Islet of Langerhans (tissue), 1 donor: ENCODE measurements at regions not wholly inside any gene's neighbourhood (a gene's known extent, or its start where the extent isn't known, plus 50 kb on each side); places are given as distances from the start of the nearest gene placed in this dataset.
"Not testable (repeated sequence)": the region's sequence is repeated elsewhere in the genome, so short reads cannot be mapped to it uniquely, and the experiment has no call there.

Experiments used
- FAIRE-seq: peaks from one replicate; lab custom pipeline; 2011; peaks lifted over from hg19 to GRCh38; lab: Jason Lieb, UNC

DNA sequence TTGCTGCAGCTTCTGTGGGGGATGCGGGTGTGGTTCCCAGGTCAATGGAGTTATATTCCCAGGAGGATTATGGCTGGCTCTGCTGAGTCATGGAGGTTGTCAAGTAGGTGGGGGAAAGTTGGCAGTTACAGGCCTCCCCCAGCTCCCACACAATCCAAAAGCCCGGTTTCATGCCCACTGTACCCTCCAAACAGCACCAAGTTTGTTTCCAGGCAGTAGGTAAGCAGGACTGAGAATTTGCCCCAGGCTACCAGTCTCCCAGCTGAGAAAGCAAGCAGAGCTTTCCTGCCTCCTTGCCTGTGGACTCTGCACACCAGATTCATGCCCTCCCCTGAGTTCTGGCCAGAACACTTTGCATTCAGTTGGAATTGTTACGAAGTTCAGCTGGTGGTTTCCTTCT lies 578.2 kb downstream of the MEI4 start:
- no peak for FAIRE-seq

DNA sequence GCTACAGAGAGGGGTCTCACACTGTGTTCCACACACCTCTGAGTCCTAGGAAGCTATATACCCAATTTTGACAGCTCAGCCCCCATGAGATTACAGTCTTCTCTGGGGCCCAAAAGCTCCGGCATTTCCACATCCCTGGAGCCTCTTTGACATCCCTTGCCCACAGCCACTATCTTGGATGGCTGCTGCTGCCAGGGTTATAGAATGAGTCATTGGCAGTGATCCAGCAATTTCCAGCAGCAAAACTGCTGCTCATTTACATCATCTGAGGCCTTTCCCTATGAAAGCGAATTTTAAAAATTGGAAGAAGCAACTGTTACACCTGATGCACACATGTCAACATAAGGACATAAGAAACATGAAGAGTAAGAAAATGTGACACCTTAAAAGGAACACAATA lies 590.7 kb downstream of the MEI4 start:
- FAIRE-seq = no peak

DNA sequence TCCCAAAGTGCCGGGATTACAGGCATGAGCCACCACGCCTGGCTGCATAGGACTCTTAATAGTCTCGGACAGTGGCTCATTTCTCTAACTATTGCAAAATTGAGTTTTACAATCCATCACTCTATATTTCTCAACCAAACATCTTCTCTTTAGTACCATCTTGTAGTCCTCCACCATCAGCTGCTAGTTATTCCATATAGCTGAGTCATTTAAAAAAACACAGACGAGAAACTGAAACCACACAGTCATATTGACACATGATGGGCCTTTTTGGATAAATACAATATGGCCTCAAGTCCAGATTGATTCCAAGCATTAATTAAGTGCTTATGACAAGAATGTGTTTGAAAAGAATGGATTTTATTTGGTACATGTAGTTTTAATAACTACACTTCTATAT lies 599.1 kb downstream of the MEI4 start:
- no peak for FAIRE-seq

DNA sequence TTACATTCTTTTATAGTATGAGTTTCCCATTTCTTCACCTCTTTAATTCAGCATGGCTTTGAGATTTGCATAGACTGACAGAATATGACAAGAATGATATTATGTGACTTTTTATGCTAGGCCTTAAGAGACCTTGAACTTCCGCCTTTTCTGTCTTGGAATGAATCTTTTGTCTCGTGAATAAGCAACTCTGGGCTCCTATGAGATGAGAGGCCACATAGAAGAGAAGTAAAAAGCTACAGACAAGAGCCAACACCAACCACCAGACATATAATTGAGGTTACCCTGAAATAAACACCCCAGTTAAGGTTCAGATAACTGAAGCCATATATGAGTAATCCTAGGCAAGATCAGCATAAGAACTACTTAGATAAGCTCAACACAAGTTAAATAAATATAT lies 600.8 kb downstream of the MEI4 start:
- FAIRE-seq = no peak

DNA sequence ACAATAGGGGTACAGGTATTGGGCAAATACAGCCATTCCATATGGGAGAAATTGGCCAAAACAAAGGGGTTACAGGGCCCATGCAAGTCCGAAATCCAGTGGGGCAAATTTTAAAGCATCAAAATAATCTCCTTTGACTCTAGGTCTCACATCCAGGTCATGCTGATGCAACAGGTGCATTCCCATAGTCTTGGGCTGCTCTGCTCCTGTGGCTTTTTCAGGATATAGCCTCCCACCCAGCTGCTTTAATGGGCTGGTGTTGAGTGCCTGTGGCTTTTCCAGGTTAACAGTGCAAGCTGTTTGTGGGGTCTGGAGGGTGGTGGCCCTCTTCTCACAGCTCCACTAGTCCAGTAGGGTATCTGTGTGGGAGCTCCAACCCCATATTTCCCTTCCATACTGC lies 607.1 kb downstream of the MEI4 start:
- FAIRE-seq = no peak

DNA sequence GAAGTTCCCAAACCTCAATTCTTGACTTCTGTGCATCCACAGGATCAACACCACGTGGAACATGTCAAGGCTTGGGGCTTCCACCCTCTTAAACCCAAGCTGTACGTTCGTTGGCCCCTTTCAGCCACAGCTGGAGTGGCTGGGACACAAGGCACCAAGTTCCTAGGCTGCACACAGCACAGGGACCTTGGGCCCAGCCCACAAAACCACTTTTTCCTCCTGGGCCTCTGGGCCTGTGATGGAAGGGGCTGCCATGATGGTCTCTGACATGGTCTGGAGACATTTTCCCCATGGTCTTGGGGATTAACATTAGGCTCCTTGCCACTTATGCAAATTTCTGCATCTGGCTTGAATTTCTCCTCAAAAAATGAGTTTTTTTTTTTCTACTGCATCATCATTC lies 606.9 kb upstream of the IRAK1BP1 start:
- FAIRE-seq = not testable (repeated sequence)

DNA sequence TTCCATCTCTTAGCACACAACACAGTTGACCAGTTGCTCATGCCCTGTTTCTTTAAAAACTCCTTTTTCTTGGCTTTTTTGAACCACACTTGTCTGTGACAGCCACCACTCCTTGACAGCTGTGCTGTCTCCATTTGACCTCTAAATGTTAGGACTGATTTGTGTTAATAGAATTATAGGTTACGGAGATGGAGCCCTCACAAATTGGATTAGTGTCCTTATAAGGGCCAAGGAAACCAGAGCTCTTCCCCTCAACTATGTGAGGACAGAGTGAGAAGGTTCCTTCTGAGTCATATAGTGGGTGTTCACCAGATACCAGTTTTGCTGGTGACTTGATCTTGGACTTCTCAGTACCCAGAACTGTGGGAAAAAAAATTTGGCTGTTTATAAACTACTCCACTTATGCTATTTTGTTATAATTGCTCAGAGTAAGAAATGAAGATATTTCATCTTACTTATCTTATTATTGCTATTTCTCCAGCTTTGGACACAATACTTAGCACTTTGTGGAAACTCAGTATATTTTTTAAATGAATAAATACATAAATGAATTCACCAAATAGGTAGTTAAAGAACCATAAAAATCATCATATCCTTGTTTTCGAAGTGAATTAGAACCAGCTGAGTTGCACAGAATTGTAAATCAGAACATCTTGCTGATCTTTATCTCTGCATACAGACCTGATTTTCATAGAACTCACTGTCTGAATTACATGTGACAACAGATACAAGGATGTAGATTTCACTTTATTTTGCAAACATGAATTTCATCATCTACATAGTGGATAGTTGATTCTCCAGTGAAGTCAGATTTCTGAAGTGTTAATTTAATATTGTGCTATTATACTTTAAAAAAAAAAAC lies 598.5 kb upstream of the IRAK1BP1 start:
- FAIRE-seq = no peak

DNA sequence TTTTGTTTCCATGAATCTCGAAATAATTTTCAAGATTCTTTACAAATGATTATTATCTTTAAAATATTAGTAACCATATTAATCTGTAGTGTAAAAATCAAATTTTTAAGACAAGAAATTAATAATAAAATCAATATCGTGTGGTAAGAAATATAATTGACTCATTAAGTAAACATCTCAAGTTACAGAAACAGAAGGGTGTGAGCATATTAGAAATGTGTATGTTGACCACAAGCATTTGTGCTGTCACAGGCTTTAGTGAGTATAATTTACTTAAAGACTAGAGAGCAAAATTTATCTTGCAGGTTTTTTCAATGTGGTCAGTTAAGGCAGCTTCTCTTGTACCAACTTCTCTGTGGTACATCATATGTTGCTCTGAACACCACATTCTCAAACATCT lies 566.5 kb upstream of the IRAK1BP1 start:
- FAIRE-seq = no peak

DNA sequence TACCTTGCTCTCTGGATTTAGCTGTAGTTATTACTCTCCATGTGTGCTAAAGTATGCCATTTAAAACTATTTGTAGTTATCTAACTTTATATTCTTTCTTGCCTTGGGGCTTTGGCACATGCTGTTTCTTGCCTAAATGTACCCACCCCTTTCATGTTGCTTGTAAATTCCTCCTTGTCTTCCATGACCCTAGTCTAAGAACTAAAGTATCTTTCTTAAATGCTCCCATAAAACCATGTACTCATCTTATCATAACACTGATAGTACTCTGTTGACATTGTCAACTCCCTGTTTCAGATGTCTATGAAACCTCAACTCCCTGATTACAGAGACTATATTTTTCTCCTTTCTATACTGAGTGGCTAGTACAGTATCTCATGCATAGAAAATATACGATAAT lies 564.9 kb upstream of the IRAK1BP1 start:
- no peak for FAIRE-seq

DNA sequence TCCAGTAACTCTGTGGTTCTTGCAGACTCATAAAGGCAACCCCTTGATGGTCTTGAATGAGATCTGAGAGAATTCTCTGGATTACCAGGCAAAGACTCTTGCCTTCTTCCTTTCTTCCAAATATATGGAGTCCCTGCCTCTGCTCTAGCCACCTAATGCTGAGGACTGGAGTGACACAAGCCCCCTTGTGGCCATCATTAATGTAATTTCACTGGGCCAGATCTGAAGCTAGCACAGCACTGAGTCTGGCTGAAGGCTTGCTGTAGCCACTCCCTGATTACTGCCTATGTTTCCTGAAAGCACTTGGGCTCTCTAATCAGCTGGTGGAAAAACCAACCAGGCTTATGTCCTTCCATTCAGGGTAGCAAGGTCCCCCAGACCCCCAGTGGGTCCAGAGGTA lies 559.3 kb upstream of the IRAK1BP1 start:
- FAIRE-seq = no peak

DNA sequence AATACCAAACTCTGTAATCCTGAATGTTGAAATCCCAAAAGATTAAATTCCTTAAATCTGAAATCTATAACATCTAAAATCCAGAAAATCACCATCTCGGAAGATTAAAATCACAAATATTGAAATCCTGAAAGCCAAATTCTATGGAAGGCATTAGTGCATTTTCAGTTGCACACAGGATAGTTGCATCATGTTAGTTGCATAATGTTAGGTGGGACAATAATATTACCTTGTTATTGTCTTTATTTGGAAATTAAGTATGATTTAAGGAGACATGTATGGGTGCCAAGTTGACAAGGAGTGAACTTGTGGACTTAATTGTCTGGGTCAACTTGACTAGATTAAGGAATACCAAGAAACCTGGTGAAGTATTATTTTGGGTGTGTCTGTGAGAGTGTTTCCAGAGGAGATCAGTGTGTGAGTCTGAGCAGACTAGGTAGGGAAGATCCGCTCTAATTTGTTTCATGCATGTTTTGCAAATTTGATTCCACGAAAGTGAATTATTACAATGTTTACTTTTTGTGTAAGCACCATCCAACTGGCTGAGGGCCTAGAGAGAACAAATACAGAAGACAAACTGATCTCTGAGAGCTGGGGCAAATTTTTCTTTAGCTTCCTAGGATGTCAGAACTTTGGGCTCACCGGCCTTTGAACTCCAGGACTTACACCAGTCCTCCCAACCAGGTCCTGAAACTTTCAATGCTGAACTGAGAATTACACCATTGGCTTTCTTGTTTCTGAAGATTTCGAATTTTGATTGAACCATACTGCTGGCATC lies 545.1 kb upstream of the IRAK1BP1 start:
- FAIRE-seq = no peak

DNA sequence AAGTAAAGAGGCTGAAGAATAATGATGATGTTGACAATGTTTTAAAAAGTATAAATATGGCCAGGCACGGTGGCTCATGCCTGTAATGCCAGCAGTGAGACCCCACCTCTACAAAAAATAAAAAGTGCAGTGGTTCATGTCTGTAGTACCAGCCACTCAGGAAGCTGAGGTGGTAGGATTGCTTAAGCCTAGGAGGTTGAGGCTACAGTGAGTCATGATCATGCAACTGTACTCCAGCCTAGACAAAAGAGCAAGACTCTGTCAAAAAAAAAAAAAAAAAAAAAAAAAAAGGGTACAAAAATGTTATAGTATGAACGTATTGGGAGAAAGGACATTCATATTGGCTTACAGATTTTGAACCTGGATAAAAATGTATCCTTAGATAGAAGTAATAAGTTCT lies 543.1 kb upstream of the IRAK1BP1 start:
- FAIRE-seq = no peak

DNA sequence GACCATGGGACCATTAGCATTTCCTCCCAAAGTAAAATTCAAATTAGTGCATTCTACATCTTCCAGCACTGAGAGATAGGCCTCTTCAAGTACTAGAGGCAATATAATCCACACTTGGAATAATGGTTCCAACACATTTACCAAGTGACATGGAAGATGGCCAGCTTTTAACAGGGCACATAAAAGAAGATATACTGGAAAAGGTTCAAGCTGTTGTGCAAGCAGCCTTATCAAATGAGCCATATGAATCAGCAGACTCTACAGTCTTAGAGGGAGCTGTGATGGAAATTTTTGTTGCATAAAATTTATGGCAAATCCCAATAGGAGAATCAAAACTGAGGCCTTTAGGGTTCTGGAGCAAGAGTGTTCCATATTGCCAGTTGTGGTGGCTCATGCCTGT lies 526.6 kb upstream of the IRAK1BP1 start:
- FAIRE-seq = no peak

DNA sequence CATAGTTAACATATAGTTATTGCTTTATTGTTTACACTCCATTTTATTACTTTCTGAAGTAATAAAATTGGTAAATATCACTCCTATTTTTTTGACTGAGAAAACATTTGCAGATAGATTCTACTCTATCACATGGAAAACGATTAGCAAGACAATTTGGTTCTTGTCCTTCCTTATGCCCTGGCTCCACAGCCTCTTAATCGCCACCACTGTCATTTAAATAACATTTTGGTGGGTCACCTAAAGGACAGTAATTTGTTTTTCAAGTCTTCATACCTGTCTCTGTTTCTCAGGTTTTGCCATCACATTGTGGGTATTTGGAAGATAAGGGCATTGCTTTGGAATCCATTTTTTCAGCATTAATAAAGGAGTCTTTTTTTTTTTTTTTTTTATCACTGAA lies 521.5 kb upstream of the IRAK1BP1 start:
- FAIRE-seq = no peak

DNA sequence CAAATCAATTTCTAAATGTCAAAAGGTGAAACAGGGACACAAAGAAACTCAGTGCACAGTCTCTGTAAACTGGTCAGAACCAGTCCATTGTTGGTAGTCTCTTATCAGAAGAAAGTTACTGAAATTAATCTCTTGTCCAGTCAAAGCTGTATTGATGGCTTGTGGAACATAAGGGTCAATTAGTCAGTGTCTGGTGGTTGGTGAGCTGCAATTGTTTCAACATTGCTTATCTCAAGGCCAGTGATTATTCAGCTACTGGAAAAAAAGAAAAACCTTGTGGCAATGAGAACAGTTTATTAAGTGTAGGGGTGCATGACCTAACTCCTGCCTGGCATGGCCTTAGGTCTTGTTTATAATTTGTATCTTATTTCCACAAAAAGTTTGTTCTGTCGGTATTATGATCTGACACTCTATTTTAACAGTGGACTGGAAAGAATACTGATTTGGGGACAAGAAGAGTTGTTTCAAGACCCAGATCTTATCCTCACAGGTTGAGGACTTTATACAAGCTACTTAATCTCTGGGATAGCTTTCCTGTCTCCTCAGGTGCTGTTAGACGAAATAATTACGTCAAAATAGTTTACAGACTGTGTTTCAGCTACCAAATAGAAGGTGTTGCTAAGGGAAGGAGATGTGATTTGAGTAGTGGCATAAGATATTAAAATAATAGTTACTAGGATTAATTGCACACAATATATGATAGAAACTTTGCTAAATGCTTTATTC lies 520.0 kb upstream of the IRAK1BP1 start:
- no peak for FAIRE-seq

DNA sequence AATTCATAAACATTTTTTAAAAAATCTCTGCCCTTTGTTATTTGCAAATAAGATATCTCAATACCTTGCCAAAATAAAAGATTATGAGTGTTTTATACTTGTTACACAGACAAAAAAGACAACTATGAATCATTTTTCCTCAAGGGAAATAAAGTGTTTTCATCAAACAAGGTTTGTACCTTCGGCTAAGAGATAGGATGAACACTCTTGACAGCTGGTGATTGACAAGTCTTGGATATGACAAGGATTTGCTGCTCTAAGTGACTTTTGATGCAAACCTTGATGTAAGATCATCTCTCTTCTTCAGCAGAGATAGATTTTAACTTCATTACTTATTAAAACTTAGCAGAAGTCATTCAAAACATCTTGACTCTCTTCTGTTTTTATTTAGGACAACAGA lies 514.3 kb upstream of the IRAK1BP1 start:
- no peak for FAIRE-seq

DNA sequence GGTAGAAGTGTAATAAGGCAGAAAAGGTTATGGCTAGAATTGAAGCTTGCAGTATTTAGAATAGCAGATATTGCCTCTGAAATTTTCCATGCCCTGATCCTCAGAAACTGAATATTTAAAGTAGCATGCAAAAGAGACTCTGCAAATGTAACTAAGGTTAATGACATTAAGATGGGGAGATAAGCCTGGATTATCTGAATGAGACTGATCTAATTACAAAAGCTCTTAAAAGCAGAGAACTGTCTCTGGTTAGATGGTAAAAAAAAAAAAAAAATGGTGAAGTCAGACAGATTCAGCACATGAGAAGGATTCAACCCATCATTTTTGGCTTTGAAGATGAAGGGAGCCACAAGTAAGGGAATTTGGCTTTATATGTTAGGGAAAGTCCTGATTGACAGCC lies 503.7 kb upstream of the IRAK1BP1 start:
- FAIRE-seq = no peak

DNA sequence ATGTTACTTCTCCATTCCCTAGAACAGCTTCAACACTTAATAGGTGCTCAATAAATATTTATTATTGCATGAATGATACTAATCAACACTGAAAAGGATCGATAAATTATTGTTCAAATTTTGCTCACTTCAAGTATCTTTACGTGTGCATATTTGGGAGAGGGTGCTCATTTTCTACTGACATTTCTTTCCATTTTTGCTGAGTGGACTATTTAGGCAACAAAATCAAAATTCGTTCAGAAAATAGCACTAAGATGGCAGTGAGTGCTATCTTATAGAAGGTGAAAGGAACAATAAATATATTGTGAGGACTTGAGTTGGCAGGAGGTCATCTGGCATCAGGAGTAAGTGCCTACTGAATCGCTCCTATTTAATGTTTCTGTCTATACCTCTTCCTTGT lies 501.9 kb upstream of the IRAK1BP1 start:
- FAIRE-seq = no peak

DNA sequence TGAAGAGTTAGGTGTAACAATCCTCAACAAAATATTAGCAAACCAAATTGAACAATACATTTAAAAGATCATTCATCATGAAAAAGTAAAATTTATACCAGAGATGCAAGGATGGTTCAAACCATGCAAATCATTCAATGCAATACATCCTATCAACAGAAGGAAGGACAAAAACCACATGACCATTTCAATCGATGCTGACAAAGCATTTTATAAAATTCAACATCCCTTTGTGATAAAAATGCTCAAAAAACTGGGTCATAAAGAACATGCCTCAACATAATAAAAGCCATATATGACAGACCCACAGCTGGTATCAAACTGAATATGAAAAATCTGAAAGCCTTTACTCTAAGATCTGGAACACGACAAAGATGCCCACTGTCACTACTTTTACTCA lies 490.3 kb upstream of the IRAK1BP1 start:
- FAIRE-seq = no peak

DNA sequence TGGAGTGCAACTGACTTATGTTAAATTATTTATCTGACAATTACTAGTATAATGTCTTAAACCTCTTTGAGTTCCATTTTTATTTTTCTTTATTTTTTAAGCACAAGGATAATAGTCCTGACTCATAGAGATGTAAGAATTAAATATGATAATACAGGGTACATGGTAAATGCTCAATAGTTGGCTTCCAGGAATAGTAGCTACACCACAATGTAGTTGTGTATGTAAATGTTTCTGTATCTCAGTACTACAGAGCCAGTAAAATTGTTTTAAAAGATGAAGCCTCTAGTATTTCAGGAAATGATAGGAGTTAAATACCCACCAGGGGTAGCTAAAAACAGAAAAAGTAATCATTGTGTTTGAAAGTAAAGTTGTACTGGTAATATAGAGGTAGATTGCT lies 487.4 kb upstream of the IRAK1BP1 start:
- FAIRE-seq = no peak

DNA sequence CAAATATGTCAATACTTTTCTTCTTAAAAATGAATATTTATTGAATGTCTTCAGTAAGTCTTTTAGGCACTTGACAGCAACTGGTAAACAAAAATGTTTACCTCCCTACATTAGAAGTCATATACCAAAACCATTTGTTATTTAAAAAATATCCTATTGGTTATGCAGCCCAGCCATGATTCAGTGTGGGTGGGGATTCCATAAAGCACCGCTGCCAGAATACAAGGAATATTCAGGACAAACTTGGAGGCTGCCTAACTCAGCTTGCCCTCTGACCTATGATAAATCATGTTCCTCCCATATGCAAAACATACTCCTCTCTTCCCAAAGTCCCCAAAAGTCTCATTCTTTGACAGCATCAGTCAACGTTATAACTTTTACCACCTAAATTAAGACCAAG lies 486.8 kb upstream of the IRAK1BP1 start:
- FAIRE-seq = no peak

DNA sequence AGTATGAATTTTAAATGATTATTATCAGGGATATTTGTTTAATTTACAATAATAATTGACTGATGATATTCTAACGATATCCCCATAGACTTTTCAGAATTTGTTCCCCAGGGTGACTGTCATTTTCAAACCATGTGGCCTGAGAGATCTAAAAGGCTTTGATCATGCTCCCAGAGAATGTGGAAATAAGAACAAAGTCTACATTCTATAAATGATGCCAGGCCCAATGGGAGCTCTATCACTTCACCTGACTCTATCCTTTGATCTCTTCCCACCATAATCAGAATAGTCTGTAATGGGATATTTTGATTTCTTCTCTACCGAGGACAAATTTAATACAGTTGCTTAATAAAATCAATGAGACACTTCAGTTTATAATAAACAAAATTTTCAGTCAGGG lies 483.4 kb upstream of the IRAK1BP1 start:
- FAIRE-seq = no peak

DNA sequence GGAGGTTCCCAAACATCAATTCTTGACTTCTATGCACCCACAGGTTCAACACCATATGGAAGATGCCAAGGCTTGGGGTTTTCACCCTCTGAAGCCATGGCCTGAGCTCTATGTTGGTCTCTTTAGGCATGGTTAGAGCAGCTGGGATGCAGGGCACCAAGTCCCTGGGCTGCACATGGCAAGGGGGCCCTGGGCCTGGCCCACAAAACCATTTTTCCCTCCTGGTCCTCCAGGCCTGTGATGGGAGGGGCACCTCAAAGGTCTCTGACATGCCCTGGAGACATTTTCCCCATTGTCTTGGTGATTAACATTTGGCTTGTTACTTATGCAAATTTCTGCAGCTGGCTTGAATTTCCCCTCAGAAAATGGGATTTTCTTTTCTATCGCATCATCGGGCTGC lies 480.5 kb upstream of the IRAK1BP1 start:
- FAIRE-seq = not testable (repeated sequence)
